NCI-H2107 (cell line): ENCODE measurements at regions not wholly inside any gene's neighbourhood (a gene's known extent, or its start where the extent isn't known, plus 50 kb on each side); places are given as distances from the start of the nearest gene placed in this dataset.

Experiments
- DNase-seq: peaks from one replicate; lab custom pipeline; 2025; lab: John Stamatoyannopoulos, UW

- no peak for DNase-seq
These were observed 61.9 kb upstream of the TLE3 start for GRCh38 chr15:70159713-70160009.

- DNase-seq: no peak
These were observed 61.4 kb upstream of the TLE3 start for GRCh38 chr15:70159001-70159712.

- DNase-seq: no peak
These were observed 60.7 kb upstream of the TLE3 start for GRCh38 chr15:70158309-70159000.

GRCh38 chr15:70156671-70157271 is 59.1 kb upstream of the TLE3 start:
- DNase-seq: no peak

GRCh38 chr15:70154718-70155347 is 57.1 kb upstream of the TLE3 start:
- DNase-seq: no peak

GRCh38 chr15:70153921-70154717 is 56.4 kb upstream of the TLE3 start:
- DNase-seq: no peak

- no peak for DNase-seq
These were observed 54.4 kb upstream of the TLE3 start for GRCh38 chr15:70152070-70152480.

- no peak for DNase-seq
These were observed 53.7 kb upstream of the TLE3 start for GRCh38 chr15:70151462-70151861.

GRCh38 chr15:70151003-70151402 is 53.3 kb upstream of the TLE3 start:
- no peak for DNase-seq

GRCh38 chr15:70150405-70150747 is 52.7 kb upstream of the TLE3 start:
- no peak for DNase-seq

GRCh38 chr15:70149667-70150404 is 52.1 kb upstream of the TLE3 start:
- DNase-seq: no peak

- DNase-seq: no peak
These were observed 50.1 kb upstream of the TLE3 start for GRCh38 chr15:70147778-70148177.
